H1 (cell line): ENCODE measurements at regions not wholly inside any gene's neighbourhood (a gene's known extent, or its start where the extent isn't known, plus 50 kb on each side); places are given as distances from the start of the nearest gene placed in this dataset.
A peak's percentile ranks its signal among the peaks of the same experiment; 100 is the strongest.

Source experiments
- CTCF ChIA-PET: fragments of 300-600 bp; sonication (Branson Sonifier 250); formaldehyde crosslinking; loops from one replicate; lab custom pipeline; 2021; ENCODE audit not compliant: partially characterized antibody; lab: Charles Lee
- POLR2A ChIA-PET: fragments of 300-600 bp; sonication (Branson Sonifier 250); formaldehyde crosslinking; loops from one replicate; lab custom pipeline; 2021; ENCODE audit warnings: inconsistent platforms; ENCODE audit not compliant: partially characterized antibody; lab: Charles Lee
- DNase-seq, 2 experiments: peaks; one replicate each; pipeline versions ENCODE4 v3.0.0 to v3.0.0-alpha.2; 2010 to 2022; ENCODE audit warnings: low spot score in 2 of 2, low read depth in 1 of 2, mixed read lengths in 1 of 2
- FAIRE-seq: peaks from 2 replicates; lab custom pipeline; 2011; peaks lifted over from hg19 to GRCh38; lab: Jason Lieb, UNC
- H2AFZ ChIP-seq: 2 replicates; pipeline ENCODE4 v1.8.1; 2012; ENCODE audit warnings: low read length, inconsistent platforms
- H2AK5ac ChIP-seq: 2 replicates; pipeline ENCODE4 v1.6.1; 2013; ENCODE audit warnings: low read depth, low read length
- H2BK120ac ChIP-seq: replicated peaks from 2 replicates; pipeline ENCODE3; 2013; ENCODE audit warnings: low read depth, low read length, inconsistent platforms
- H2BK12ac ChIP-seq: 2 replicates; pipeline ENCODE4 v1.6.1; 2013; ENCODE audit warnings: low read depth, low read length
- H2BK15ac ChIP-seq: 2 replicates; pipeline ENCODE4 v1.6.1; 2013; ENCODE audit warnings: low read length
- H2BK20ac ChIP-seq: 2 replicates; pipeline ENCODE4 v1.6.1; 2013; ENCODE audit warnings: low read length
- H2BK5ac ChIP-seq: 2 replicates; pipeline ENCODE4 v1.6.1; 2013; ENCODE audit warnings: low read depth, low read length
- H3K14ac ChIP-seq: 2 replicates; pipeline ENCODE4 v1.6.1; 2013; ENCODE audit warnings: inconsistent platforms; ENCODE audit not compliant: insufficient read length
- H3K18ac ChIP-seq: 2 replicates; pipeline ENCODE4 v1.6.1; 2013; ENCODE audit warnings: low read length; ENCODE audit errors: extremely low read depth
- H3K23ac ChIP-seq: 2 replicates; pipeline ENCODE4 v1.6.1; 2013; ENCODE audit warnings: inconsistent platforms; ENCODE audit not compliant: insufficient read length
- H3K23me2 ChIP-seq: 2 replicates; pipeline ENCODE4 v1.6.1; 2013; ENCODE audit warnings: low read depth, low read length
- H3K27ac ChIP-seq: 2 replicates; pipeline ENCODE4 v1.6.1; 2011; ENCODE audit warnings: low read depth, low read length, inconsistent platforms
- H3K27me3 ChIP-seq, 4 experiments: replicated peaks in 1 of 4; 1 replicate in 1 of 4; 2 replicates in 3 of 4; pipeline versions ENCODE4 v1.6.1 to v1.8.1; 2011 to 2013; ENCODE audit warnings: low read length in 3 of 4, mild to moderate bottlenecking in 3 of 4, inconsistent platforms in 2 of 4, mixed read lengths in 2 of 4, moderate library complexity in 1 of 4; ENCODE audit not compliant: control insufficient read depth in 3 of 4, insufficient read depth in 3 of 4; ENCODE audit errors: extremely low read depth in 1 of 4
- H3K36me3 ChIP-seq, 4 experiments: 2 replicates each; pipeline versions ENCODE4 v1.6.1 to v1.8.1; 2011 to 2013; ENCODE audit warnings: mild to moderate bottlenecking in 4 of 4, low read length in 3 of 4, moderate library complexity in 2 of 4, control low read depth in 1 of 4, inconsistent platforms in 1 of 4; ENCODE audit not compliant: insufficient read depth in 4 of 4, control insufficient read depth in 2 of 4
- H3K4ac ChIP-seq: replicated peaks from 2 replicates; pipeline ENCODE3; 2013; ENCODE audit warnings: low read length, low read depth, mixed read lengths, inconsistent platforms; ENCODE audit not compliant: insufficient read length
- H3K4me1 ChIP-seq, 4 experiments: replicated peaks in 1 of 4; 1 replicate in 1 of 4; 2 replicates in 3 of 4; pipeline versions ENCODE4 v1.6.1 to v1.8.1; 2011 to 2013; ENCODE audit warnings: low read length in 3 of 4, inconsistent platforms in 2 of 4, mixed read lengths in 1 of 4; ENCODE audit not compliant: insufficient read depth in 4 of 4, control insufficient read depth in 3 of 4
- H3K4me2 ChIP-seq, 2 experiments: 2 replicates each; pipeline versions ENCODE4 v1.6.1 to v1.8.1; 2011 to 2013; ENCODE audit warnings: low read depth in 2 of 2, low read length in 2 of 2, control low read depth in 1 of 2, inconsistent platforms in 1 of 2, mild to moderate bottlenecking in 1 of 2; ENCODE audit not compliant: insufficient read depth in 1 of 2
- H3K4me3 ChIP-seq, 4 experiments: fragments of 200-600, 300-600 bp in 1 of 4; sonication (generic), shearing (Covaris generic), sonication (Bioruptor Twin) in 1 of 4; 2 replicates each; pipeline versions ENCODE4 v1.5.1 to v1.8.1; 2011 to 2016; ENCODE audit warnings: low read length in 4 of 4, low read depth in 3 of 4, control low read depth in 2 of 4, inconsistent platforms in 2 of 4, mild to moderate bottlenecking in 2 of 4, mixed read lengths in 1 of 4, moderate library complexity in 1 of 4; ENCODE audit not compliant: insufficient read depth in 2 of 4; ENCODE audit errors: extremely low read depth in 1 of 4
- H3K56ac ChIP-seq: replicated peaks from 2 replicates; pipeline ENCODE3; 2013; ENCODE audit warnings: low read depth, mild to moderate bottlenecking, mixed read lengths, low read length, inconsistent platforms; ENCODE audit not compliant: insufficient read length
- H3K79me1 ChIP-seq: 2 replicates; pipeline ENCODE4 v1.6.1; 2013; ENCODE audit warnings: low read depth, low read length, control low read depth
- H3K79me2 ChIP-seq, 2 experiments: 2 replicates each; pipeline versions ENCODE4 v1.6.1 to v1.8.1; 2012 to 2013; ENCODE audit warnings: low read length in 2 of 2, mild to moderate bottlenecking in 2 of 2, inconsistent platforms in 1 of 2; ENCODE audit not compliant: insufficient read depth in 2 of 2, control insufficient read depth in 1 of 2
- H3K9ac ChIP-seq, 4 experiments: replicated peaks in 1 of 4; 1 replicate in 1 of 4; 2 replicates in 3 of 4; pipeline versions ENCODE4 v1.6.1 to v1.8.1; 2011 to 2013; ENCODE audit warnings: low read depth in 3 of 4, low read length in 3 of 4, control low read depth in 2 of 4, mild to moderate bottlenecking in 2 of 4, moderate library complexity in 2 of 4, inconsistent platforms in 1 of 4; ENCODE audit errors: extremely low read depth in 1 of 4
- H3K9me3 ChIP-seq, 2 experiments: 2 replicates each; pipeline versions ENCODE4 v1.6.1 to v1.8.1; 2012 to 2013; ENCODE audit warnings: mild to moderate bottlenecking in 2 of 2, moderate library complexity in 2 of 2, control low read depth in 1 of 2, inconsistent platforms in 1 of 2, low read depth in 1 of 2, low read length in 1 of 2, mixed read lengths in 1 of 2; ENCODE audit not compliant: insufficient read depth in 2 of 2
- H4K20me1 ChIP-seq, 2 experiments: replicated peaks in 1 of 2; 2 replicates each; pipeline versions ENCODE3 to v1.8.1; 2011 to 2013; ENCODE audit warnings: inconsistent platforms in 2 of 2, low read length in 2 of 2, mild to moderate bottlenecking in 1 of 2; ENCODE audit not compliant: insufficient read depth in 2 of 2, control insufficient read depth in 1 of 2
- H4K5ac ChIP-seq: 2 replicates; pipeline ENCODE4 v1.6.1; 2013; ENCODE audit warnings: low read length, low read depth, mixed read lengths, inconsistent platforms; ENCODE audit not compliant: insufficient read length
- H4K8ac ChIP-seq: 2 replicates; pipeline ENCODE4 v1.8.0; 2013; ENCODE audit warnings: mild to moderate bottlenecking, moderate library complexity, low read length, inconsistent platforms; ENCODE audit not compliant: insufficient read depth; ENCODE audit errors: extremely low read depth
- H4K91ac ChIP-seq: replicated peaks from 2 replicates; pipeline ENCODE3; 2013; ENCODE audit warnings: low read length, mixed read lengths, inconsistent platforms; ENCODE audit not compliant: insufficient read length
- BCL11A ChIP-seq, 2 experiments: IDR thresholded peaks; one replicate each; pipeline ENCODE4 v1.6.1; 2011; ENCODE audit warnings: low read depth in 2 of 2, low read length in 2 of 2, mild to moderate bottlenecking in 2 of 2
- CREB1 ChIP-seq: IDR thresholded peaks from 2 replicates; pipeline ENCODE4 v1.6.1; 2012; ENCODE audit warnings: inconsistent platforms
- GABPA ChIP-seq: IDR thresholded peaks from 2 replicates; pipeline ENCODE4 v1.6.1; 2011; ENCODE audit warnings: mild to moderate bottlenecking, low read length, moderate library complexity, borderline replicate concordance; ENCODE audit not compliant: insufficient read depth
- JUN ChIP-seq: IDR thresholded peaks from 2 replicates; pipeline ENCODE4 v1.6.1; 2011; ENCODE audit warnings: low read depth, mild to moderate bottlenecking, improper control_type of control experiment, low read length
- JUND ChIP-seq: IDR thresholded peaks from 2 replicates; pipeline ENCODE4 v1.6.1; 2011; ENCODE audit warnings: mild to moderate bottlenecking, improper control_type of control experiment, low read length
- MAFK ChIP-seq: IDR thresholded peaks from 2 replicates; pipeline ENCODE4 v1.6.1; 2012; ENCODE audit warnings: low read depth, mild to moderate bottlenecking, improper control_type of control experiment, low read length
- NANOG ChIP-seq: IDR thresholded peaks from 2 replicates; pipeline ENCODE4 v1.6.1; 2011; ENCODE audit warnings: low read length, low read depth, mild to moderate bottlenecking, inconsistent platforms; ENCODE audit not compliant: insufficient read depth, poor library complexity, severe bottlenecking
- NRF1 ChIP-seq: IDR thresholded peaks from 2 replicates; pipeline ENCODE4 v1.6.1; 2011; ENCODE audit warnings: mild to moderate bottlenecking, low read depth, low read length, improper control_type of control experiment
- POLR2AphosphoS5 ChIP-seq: IDR thresholded peaks from 2 replicates; pipeline ENCODE4 v1.6.1; 2011; ENCODE audit warnings: low read depth, low read length
- SP4 ChIP-seq: IDR thresholded peaks from 2 replicates; pipeline ENCODE4 v1.6.1; 2012; ENCODE audit warnings: low read length, inconsistent platforms
- TEAD4 ChIP-seq: IDR thresholded peaks from 2 replicates; pipeline ENCODE4 v1.6.1; 2012; ENCODE audit warnings: low read depth, low read length, inconsistent platforms, mixed read lengths
- ZNF274 ChIP-seq: IDR thresholded peaks from 2 replicates; pipeline ENCODE4 v1.7.0; 2012; ENCODE audit warnings: low read length, borderline replicate concordance; ENCODE audit errors: extremely low read depth
- WGBS, 2 experiments: shearing (Covaris generic) in 1 of 2; methylation state at CpG; one replicate each; pipeline versions ENCODE4 v1.1.6 to v1.1.7; 2013 to 2015; ENCODE audit warnings: low lambda C conversion rate in 2 of 2, mixed read lengths in 2 of 2, inconsistent platforms in 1 of 2, low coverage in 1 of 2, missing lambda C conversion rate in 1 of 2; ENCODE audit not compliant: insufficient replicate concordance in 2 of 2, insufficient coverage in 1 of 2, insufficient read length in 1 of 2; ENCODE audit errors: extremely low coverage in 1 of 2, missing lambda C conversion rate in 1 of 2; 5-methylcytosine and 5-hydroxymethylcytosine counted together

- H4K20me1 ChIP-seq: no peaks in the 10 kb centered on the region
- H3K9ac ChIP-seq: no peak overlapping the region
- H2BK120ac ChIP-seq: no peak overlapping the region
- H3K79me2 ChIP-seq: no peaks in the 10 kb centered on the region
- H3K23ac ChIP-seq: no peak overlapping the region
- H3K27me3 ChIP-seq: no peaks in the 10 kb centered on the region
- ChIA-PET CTCF (no interaction called here), POLR2A (no interaction called here)
- H3K18ac ChIP-seq: no peak overlapping the region
- no peak overlapping the region for H2AK5ac ChIP-seq
- H3K14ac ChIP-seq: no peak overlapping the region
- H3K4me3 ChIP-seq: no peak overlapping the region
- no peak overlapping the region for H2BK5ac ChIP-seq
- TF ChIP-seq MAFK (no peak), BCL11A (IDR thresholded peaks at IDR 0.05; ENCODE audit: low read depth in 2 of 2, low read length in 2 of 2) (no peak), GABPA (no peak), JUND (peak; percentile 76), NANOG (no peak), CREB1 (no peak), JUN (peak; percentile 88), TEAD4 (peak; percentile 69), NRF1 (no peak), ZNF274 (no peak), POLR2AphosphoS5 (no peak), SP4 (no peak)
- H3K36me3 ChIP-seq: no peaks in the 10 kb centered on the region
- H3K23me2 ChIP-seq: no peaks in the 10 kb centered on the region
- H3K79me1 ChIP-seq: no peaks in the 10 kb centered on the region
- H4K91ac ChIP-seq: no peak overlapping the region
- no peak overlapping the region for H3K4me2 ChIP-seq
- H2BK20ac ChIP-seq: no peak overlapping the region
- H2BK12ac ChIP-seq: no peak overlapping the region
- H3K56ac ChIP-seq: no peak overlapping the region
- no peak overlapping the region for H4K8ac ChIP-seq
- no peak for FAIRE-seq
- no peaks in the 10 kb centered on the region for H3K9me3 ChIP-seq
- H2AFZ ChIP-seq: no peak overlapping the region
- no peak overlapping the region for H3K27ac ChIP-seq
- no peak overlapping the region for H4K5ac ChIP-seq
- DNase-seq: no peak
- 84% methylated on average over 9 of the region's 9 CpGs; no CpG with 5 or more reads in 1 of the 2 experiments for WGBS, 2 experiments
- H3K4me1 ChIP-seq: peaks cover 0 to 4% (median 0%) of the 10 kb centered on the region in 4 experiments; a peak in 3 of 7 replicates
- no peak overlapping the region for H2BK15ac ChIP-seq
- no peak overlapping the region for H3K4ac ChIP-seq
Measured at GRCh38 chr9:13524245-13524644, 244.8 kb upstream of the MPDZ start.
